Stimulated activated naive CD8-positive, alpha-beta T cell treated with anti-CD3 and anti-CD28 coated beads, Interleukin-15, Interleukin-2, amounts not matched to agents 100 U/mL and 50 U/mL, for 24 hours (primary cell): ENCODE measurements at regions not wholly inside any gene's neighbourhood (a gene's known extent, or its start where the extent isn't known, plus 50 kb on each side); places are given as distances from the start of the nearest gene placed in this dataset.
"Not testable (repeated sequence)": the region's sequence is repeated elsewhere in the genome, so short reads cannot be mapped to it uniquely, and the experiment has no call there.

Experiments used
- ATAC-seq: fragments of 150-1000 bp; cut with Tn5 transposase; one replicate; pipeline ENCODE4 v1.10.0; 2021
- DNase-seq: peaks from one replicate; pipeline ENCODE4 v3.0.0; 2021

DNA sequence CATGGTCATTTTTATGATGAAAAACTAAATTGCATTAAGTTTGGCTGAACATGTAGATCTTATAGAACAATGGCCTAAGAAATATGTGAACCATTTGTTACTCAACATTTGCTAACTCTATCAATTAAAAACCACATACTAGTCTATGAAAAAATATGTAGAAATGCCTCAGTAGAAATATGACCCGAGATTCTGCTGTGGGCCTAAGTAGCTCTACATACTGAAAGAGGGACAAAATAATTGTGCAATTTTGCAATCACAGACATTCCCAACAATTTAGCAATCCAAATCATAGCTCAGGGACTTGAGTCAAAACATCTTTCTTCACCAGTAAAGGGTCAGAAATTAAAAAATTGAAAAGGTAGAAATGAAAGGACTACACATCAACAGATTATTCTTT lies 619.0 kb downstream of the FRK start:
- ATAC-seq = no peak
- DNase-seq = no peak

DNA sequence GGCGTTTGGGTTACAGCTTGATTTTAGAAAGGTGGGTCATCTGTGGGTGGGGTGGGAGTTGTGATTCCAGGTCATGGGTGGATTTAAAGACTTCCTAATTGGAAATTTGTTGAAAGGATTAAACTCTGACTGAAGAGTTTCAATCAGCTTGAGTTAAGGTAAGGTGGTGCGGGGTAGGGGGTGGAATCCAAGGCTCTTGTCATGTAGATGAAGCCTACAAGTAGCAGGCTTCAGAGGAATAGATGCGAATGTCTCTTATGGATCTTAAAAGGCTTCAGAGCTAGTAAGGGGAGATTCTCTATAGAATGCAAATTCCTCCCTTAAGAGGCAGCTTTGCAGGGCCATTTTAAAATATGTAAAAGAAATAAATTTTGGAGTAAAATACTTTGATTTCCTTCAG lies 645.3 kb downstream of the FRK start:
- ATAC-seq = no peak
- DNase-seq = no peak

- DNase-seq, ATAC-seq: not testable (repeated sequence)
Observed at GRCh38 chr6:115414916-115415315, 645.8 kb downstream of the FRK start.

DNA sequence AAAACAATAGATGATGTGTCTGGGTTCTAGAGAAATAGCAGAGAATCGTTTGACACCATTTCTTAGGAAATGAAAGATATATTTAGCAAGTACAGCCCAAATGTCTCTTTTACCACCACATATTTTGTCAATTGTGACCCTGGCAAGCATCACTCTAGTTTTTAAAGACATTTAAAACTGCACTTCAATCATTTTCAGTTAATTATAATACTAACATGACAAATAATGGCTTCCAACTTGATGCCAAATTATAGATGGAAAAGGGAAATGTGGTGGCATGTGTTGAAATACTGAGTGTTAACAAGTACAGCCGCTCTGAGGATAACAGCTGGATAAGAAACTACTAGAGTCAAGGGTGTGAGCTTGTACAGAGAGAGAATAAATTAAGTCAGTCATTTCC lies 648.9 kb downstream of the FRK start:
- DNase-seq (no peak), ATAC-seq (no peak)

DNA sequence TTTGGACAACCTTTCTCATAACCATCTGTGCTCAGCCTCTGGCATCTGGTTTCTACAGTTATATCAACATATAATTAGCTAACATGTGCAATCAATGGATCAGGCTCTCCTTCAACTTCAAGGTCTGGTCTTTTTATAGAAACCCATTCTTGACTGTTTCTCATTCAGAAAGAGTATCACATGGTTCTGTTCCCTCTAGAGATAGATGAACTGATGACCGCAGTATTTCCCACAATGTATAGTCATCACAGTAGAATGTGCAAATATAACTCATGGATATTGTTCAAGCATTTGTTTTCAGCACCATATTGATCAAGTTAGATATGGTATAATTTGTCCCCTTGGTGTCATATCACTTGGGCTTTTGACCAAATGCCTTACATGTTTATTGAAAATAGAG lies 656.2 kb downstream of the FRK start:
- no peak for DNase-seq
- no peak for ATAC-seq

DNA sequence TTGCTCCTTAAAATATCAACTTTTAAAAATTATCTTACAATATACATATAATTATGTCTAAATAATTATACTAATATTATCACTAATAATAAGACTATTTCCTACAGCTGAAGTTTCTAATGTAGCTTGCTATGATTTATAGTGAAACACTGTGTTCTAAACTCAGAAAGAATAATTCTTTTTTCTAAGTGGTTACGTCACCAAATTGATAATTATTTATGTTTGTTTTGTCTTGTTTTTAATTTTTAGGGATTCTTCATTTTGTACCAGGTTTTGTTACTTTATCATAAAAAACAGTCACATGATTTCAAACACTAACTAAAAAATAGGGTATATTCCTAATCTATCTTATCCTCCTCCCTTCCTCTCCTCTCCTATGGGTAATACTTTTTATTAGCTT lies 662.1 kb downstream of the FRK start:
- ATAC-seq (no peak), DNase-seq (no peak)

DNA sequence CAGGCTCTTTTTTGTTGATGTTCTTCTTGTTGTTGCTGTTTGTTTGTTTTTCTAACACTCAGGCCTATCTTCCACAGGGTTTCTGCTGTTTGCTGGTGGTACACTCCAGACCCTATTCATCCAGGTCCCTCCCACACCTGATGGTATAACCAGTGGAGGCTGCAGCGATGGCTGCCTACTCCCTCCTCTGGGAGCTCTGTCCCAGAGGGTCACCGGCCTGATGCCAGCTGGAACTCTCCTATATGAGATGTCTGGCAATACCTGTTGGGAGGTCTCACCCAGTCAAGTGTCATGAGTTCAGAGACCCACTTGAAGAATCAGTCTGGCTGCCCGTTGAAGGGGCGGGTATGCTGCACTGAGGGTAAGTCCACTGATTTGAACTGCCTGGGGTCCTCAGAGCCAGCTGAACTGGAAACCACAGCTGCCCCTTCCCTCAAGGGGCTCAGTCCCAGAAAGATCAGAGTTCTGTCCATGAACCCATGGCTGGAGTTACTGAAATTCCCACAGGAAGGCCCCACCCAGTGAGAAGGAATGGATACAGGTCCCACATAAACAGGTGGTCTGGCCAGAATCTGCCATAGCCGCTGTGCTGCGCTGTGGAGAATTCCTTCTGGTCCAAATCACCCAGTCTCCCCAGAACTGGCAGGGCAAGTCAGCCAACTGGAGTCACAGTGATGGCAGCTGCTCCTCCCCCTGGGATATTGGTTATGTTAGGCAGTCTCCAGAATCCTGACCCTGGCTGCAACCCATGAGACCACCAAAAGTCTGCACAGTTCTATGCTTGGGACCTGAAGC lies 664.4 kb downstream of the FRK start:
- ATAC-seq = no peak
- no peak for DNase-seq

DNA sequence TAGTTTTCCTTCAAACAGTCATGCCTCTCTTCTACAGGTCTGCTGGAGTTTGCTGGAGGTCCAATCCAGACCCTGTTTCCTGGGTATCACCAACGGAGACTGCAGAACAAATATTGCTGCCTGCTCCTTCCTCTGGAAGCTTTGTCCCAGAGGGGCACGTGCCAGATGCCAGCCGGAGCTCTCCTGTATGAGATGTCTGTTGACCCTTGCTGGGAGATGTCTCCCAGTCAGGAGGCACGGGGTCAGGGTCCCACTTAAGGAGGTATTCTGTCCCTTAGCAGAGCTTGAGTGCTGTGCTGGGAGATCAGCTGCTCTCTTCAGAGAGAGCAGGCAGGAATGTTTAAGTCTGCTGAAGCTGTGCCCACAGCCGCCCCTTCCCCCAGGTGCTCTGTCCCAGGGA lies 666.9 kb downstream of the FRK start:
- no peak for ATAC-seq
- DNase-seq = no peak

DNA sequence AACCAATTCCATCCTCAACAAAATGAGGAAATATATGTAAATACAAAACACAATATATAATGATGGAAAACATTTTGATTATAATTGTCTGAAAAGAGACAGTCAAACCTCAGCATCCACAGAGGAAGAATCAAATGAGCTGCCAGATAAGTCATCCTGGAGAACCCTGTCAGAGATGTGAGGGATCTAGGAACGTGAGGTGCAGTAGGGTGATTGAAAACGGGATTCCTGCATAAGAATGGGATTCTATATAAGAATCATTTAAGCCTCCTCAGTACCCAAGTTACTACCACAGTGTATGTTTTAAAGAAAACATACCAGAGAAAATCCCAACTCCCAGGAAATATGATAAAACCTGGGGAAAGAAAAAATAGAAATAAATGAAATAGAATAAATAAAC lies 690.5 kb downstream of the FRK start:
- DNase-seq = no peak
- ATAC-seq = no peak

DNA sequence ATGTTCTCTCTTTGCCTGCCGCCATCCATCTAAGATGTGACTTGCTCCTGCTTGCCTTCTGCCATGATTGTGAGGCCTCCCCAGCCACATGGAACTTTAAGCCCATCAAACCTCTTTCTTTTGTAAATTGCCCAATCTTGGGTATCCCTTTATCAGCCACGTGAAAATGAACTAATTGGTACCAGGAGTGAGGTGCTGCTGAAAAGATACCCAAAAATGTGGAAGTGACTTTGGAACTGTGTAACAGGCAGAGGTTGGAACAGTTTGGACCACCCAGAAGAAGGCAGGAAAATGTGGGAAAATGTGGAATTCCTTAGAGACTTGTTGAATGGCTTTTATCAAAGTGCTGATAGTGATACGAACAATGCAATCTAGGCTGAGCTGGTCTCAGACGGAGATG lies 694.9 kb downstream of the FRK start:
- DNase-seq (no peak), ATAC-seq (no peak)

GRCh38 chr6:115363379-115363778 lies 697.3 kb downstream of the FRK start:
- DNase-seq (no peak), ATAC-seq (no peak)

DNA sequence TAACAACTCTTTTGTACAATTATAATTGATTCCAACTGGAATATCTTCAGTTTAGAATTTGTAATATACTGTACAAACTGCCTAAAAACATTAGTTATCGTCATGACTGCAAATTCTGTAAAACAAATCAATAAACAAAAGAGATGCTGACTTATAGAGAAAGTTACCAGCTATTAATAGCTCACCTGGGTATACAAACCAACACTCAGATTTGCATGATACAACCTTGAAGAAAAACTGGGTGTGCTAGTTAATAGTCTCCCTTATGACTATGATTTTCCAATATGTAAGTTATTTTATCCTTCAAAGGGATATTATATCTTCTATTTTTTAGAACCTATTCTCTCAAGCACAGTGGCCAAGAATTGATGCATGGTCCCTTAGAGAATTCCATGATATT lies 698.5 kb downstream of the FRK start:
- DNase-seq = no peak
- no peak for ATAC-seq

- no peak for ATAC-seq
- no peak for DNase-seq
Observed at GRCh38 chr6:115360602-115361325, 699.9 kb downstream of the FRK start.

GRCh38 chr6:115358616-115359015 lies 702.1 kb downstream of the FRK start:
- DNase-seq (no peak), ATAC-seq (no peak)

DNA sequence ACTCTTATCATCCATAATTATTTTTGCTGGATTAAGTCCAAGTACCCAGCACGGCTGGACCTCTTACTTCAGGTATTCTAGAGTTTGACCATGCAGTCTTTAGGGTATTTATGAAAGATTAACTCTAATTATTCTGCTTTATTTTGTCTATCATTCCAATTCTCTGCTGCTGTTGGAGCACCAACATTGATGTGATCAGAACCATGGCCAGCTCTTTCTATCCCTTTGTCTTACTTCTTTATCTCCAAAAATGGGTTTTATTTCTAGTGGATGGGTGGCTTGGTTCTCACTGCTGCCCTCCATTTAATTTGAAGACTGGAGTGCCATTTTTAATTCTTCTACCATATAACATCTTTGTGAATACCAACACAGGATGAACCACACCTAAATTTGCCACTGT lies 704.3 kb downstream of the FRK start:
- ATAC-seq (no peak), DNase-seq (no peak)

DNA sequence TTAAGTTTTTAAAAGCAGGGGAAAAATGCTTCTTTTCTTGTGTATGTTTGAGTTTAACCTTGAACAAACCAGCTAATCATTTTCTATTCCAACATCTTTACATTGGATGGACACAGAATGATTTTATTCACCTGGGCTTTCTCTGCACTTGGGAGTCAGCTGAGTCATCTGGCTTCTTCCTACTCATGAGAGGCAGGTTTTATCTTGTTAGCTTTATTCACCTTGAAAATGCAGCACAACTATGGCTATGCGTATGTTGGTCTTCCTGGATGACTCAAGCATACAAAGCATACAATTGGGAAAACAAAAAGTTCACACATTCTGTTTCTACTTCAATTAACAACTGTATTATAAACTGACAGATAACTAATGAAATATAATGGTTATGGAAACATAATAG lies 737.7 kb downstream of the FRK start:
- no peak for ATAC-seq
- no peak for DNase-seq

DNA sequence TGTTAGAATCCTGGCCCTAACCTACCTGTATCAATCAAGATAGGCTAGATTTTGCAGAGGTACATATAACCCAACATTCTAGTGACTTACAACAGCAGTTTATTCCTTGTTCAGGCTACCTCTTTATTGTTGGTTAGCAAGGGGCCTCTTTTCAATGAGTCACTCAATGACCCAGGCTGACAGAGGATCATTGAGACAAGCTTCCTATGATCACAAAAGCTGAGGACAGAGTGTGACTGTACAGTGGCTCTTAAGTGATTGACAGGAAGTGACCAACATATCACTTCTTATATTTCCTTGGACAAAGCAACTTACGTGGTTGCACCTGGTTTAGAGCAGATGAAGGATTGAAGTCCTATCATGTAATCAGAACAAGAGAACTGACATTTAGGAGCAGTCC lies 740.9 kb downstream of the FRK start:
- DNase-seq = no peak
- no peak for ATAC-seq

DNA sequence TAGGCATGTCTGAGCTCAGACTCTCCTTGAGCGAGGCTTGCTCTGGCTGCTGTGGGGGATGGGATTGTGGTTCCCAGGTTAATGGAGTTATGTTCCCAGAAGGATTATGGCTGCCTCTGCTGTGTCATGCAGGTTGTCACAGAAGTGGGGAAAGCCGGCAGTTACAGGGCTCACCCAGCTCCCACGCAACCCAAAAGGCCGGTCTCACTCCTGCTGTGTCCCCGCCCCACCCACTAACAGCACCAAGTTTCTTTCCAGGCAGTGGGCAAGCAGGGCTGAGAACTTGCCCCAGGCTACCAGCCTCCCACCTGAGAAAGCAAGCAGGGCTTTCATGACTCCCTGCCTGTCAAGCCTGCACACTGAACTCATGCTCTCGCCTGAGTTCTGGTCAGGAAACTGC lies 750.5 kb downstream of the FRK start:
- no peak for ATAC-seq
- DNase-seq = no peak

GRCh38 chr6:115302731-115303130 lies 758.0 kb downstream of the FRK start:
- ATAC-seq (no peak), DNase-seq (no peak)

GRCh38 chr6:115287467-115287866 lies 773.2 kb downstream of the FRK start:
- no peak for DNase-seq
- no peak for ATAC-seq

- DNase-seq (no peak), ATAC-seq (no peak)
Observed at GRCh38 chr6:115276881-115277565, 783.7 kb downstream of the FRK start.

DNA sequence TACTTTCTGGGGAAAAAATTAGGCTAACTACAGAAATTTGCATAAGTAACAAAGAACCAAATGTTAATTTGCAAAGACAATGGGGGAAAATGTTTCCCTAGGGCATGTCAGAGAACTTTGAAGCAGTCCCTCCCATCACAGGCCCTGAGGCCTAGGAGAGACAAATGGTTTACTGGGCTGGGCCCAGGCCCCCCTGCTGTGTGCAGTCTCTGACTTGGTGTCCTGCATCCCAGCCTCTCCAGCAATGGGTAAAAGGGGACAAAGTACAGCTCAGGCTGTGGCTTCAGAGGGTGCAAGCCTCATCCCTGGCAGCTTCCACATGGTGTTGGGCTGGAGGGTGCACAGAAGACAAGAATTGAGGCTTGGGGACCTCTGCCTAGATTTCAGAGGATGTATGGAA lies 788.4 kb downstream of the FRK start:
- ATAC-seq (no peak), DNase-seq (no peak)

DNA sequence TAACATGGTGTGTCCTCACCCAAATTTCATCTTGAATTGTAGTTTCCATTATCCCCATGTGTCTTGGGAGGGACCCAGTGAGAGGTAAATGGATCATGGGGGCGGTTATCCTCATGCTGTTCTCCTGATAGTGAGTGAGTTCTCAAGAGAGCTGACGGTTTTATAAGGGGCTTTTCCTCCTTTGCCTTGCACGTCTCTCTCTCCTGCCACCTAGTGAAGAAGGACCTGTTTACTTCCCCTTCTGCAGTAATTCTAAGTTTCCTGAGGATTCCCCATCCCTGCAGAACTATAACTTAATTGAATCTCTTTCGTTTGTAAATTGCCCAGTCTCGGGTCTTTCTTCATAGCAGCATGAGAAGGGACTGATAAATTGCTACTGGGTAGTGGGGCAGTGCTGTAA lies 789.3 kb downstream of the FRK start:
- no peak for ATAC-seq
- no peak for DNase-seq
